Psoas muscle (tissue), 7 donors: ENCODE measurements at regions not wholly inside any gene's neighbourhood (a gene's known extent, or its start where the extent isn't known, plus 50 kb on each side); places are given as distances from the start of the nearest gene placed in this dataset.
A peak's percentile ranks its signal among the peaks of the same experiment; 100 is the strongest.

Experiments
- ATAC-seq, 4 donors: fragments of 200-7000 bp; cut with Tn5 transposase; one replicate each; pipeline ENCODE4 v1.9.1; 2020; ENCODE audit warnings: moderate library complexity in 3 of 4, mild to moderate bottlenecking in 2 of 4
- DNase-seq, 2 donors: peaks; one replicate each; pipeline ENCODE4 v3.0.0-alpha.2; 2020
- H3K27ac ChIP-seq: fragments of 200-600 bp; one replicate; pipeline ENCODE4 v1.8.0; 2022
- H3K27me3 ChIP-seq, 3 donors: fragments of 200-600 bp in 1 of 3; one replicate each; pipeline versions ENCODE4 v1.6.1 to v1.8.0; 2013 to 2022; ENCODE audit warnings: low read length in 2 of 3, mild to moderate bottlenecking in 2 of 3, moderate library complexity in 1 of 3; ENCODE audit not compliant: insufficient read depth in 3 of 3
- H3K36me3 ChIP-seq, 2 donors: fragments of 200-600 bp in 1 of 2; one replicate each; pipeline versions ENCODE4 v1.6.1 to v1.8.0; 2013 to 2022; ENCODE audit warnings: low read depth in 1 of 2, mild to moderate bottlenecking in 1 of 2, moderate library complexity in 1 of 2; ENCODE audit not compliant: insufficient read depth in 1 of 2
- H3K4me1 ChIP-seq: fragments of 200-600 bp; one replicate; pipeline ENCODE4 v1.8.0; 2022
- H3K4me3 ChIP-seq: fragments of 200-600 bp; one replicate; pipeline ENCODE4 v1.8.0; 2022; ENCODE audit warnings: mild to moderate bottlenecking
- H3K9me3 ChIP-seq: fragments of 200-600 bp; one replicate; pipeline ENCODE4 v1.8.0; 2022
- CTCF ChIP-seq: fragments of 200-600 bp; IDR thresholded peaks from one replicate; pipeline ENCODE4 v1.8.0; 2022; ENCODE audit warnings: antibody characterized with exemption
- WGBS, 3 donors: extraction: QIAGEN DNeasy Blood & Tissue Kit; methylation state at CpG; one replicate each; pipeline versions ENCODE4 v1.1.6 to v1.1.7; 2013; 5-methylcytosine and 5-hydroxymethylcytosine counted together
- intact Hi-C, 2 donors: fragments of 100-400 bp; cut with DNase I; formaldehyde crosslinking; loops; one replicate each; pipeline versions ENCODE4 v1.11.0 to v1.14.2; 2022
- donor health status: healthy with polysubstance abuse.
- donor health status: DM: no; HTN: no; CAD: no; lungs with moderate emphysema.
- donor health status: Bipolar disorder and iron deficiency.
- donor health status: healthy.
- donor health status: DM: yes; HTN: yes; CAD: no.
- donor health status: DM: no; HTN: no; CAD: no.
- donor health status: DM: yes; HTN: yes; CAD: no.

- Histone ChIP-seq H3K9me3 (no peaks in the 10 kb centered on the region), H3K27me3 (no peaks in the 10 kb centered on the region), H3K4me1 (no peaks in the 10 kb centered on the region), H3K4me3 (no peak overlapping the region), H3K27ac (no peak overlapping the region), H3K36me3 (no peaks in the 10 kb centered on the region)
- intact Hi-C loops = no loop called here
- no peak for TF ChIP-seq CTCF
- ATAC-seq = no peak
- DNase-seq = no peak
- 58 to 62% (median 61%) methylated on average over 2 of the region's 2 CpGs for WGBS, 3 donors
Observed at GRCh38 chr1:98277118-98277517, 356.3 kb upstream of the DPYD start.

GRCh38 chr1:98276514-98276913 lies 355.7 kb upstream of the DPYD start:
- ATAC-seq (no peak), DNase-seq (no peak)
- intact Hi-C loops = no loop called here
- Histone ChIP-seq H3K27me3 (no peaks in the 10 kb centered on the region), H3K9me3 (no peaks in the 10 kb centered on the region), H3K4me3 (no peak overlapping the region), H3K27ac (no peak overlapping the region), H3K4me1 (no peaks in the 10 kb centered on the region), H3K36me3 (no peaks in the 10 kb centered on the region)
- WGBS, 3 donors = 92 to 96% (median 94%) methylated on average over 2 of the region's 2 CpGs
- TF ChIP-seq CTCF = no peak

- Histone ChIP-seq H3K9me3 (no peaks in the 10 kb centered on the region), H3K27ac (no peak overlapping the region), H3K4me3 (no peak overlapping the region), H3K36me3 (no peaks in the 10 kb centered on the region), H3K4me1 (no peaks in the 10 kb centered on the region), H3K27me3 (no peaks in the 10 kb centered on the region)
- intact Hi-C loops = loop anchor here in 1 of 2 donors (2.0 kb wide), 1 partner anchor 40 kb away; no protein-coding TSS in a partner anchor
- ATAC-seq = no peak
- no peak for DNase-seq
- WGBS, 3 donors = 44 to 54% (median 51%) methylated on average over 3 of the region's 3 CpGs
- TF ChIP-seq CTCF = no peak
Observed at GRCh38 chr1:98268316-98268715, 347.5 kb upstream of the DPYD start.

GRCh38 chr1:98267423-98267822 lies 346.6 kb upstream of the DPYD start:
- no peak for ATAC-seq
- TF ChIP-seq CTCF = no peak
- WGBS, 3 donors = 40 to 50% (median 42%) methylated on average over 3 of the region's 3 CpGs

GRCh38 chr1:98264727-98265126 lies 343.9 kb upstream of the DPYD start:
- Histone ChIP-seq H3K9me3 (no peaks in the 10 kb centered on the region), H3K27ac (no peak overlapping the region), H3K27me3 (no peaks in the 10 kb centered on the region), H3K4me3 (no peak overlapping the region), H3K4me1 (no peaks in the 10 kb centered on the region), H3K36me3 (no peaks in the 10 kb centered on the region)
- ATAC-seq (no peak), DNase-seq (no peak)
- intact Hi-C loops = no loop called here
- WGBS, 3 donors = 84 to 87% (median 86%) methylated on average over 5 of the region's 5 CpGs
- TF ChIP-seq CTCF = no peak

More at GRCh38 chr1:98267423-98267822, 346.6 kb upstream of the DPYD start:
- H3K9me3 ChIP-seq = no peaks in the 10 kb centered on the region
- no peaks in the 10 kb centered on the region for H3K27me3 ChIP-seq
- H3K36me3 ChIP-seq = no peaks in the 10 kb centered on the region
- no peak overlapping the region for H3K4me3 ChIP-seq
- no peaks in the 10 kb centered on the region for H3K4me1 ChIP-seq
- peak; percentile 11 to 30 for DNase-seq
- H3K27ac ChIP-seq = no peak overlapping the region
- intact Hi-C loops = no loop called here
